Keratinocyte (primary cell): ENCODE measurements at regions not wholly inside any gene's neighbourhood (a gene's known extent, or its start where the extent isn't known, plus 50 kb on each side); places are given as distances from the start of the nearest gene placed in this dataset.

Experiments
- DNase-seq: peaks from one replicate; pipeline ENCODE4 v3.0.0-alpha.2; 2011; ENCODE audit warnings: low read depth, missing footprints, low spot score
- FAIRE-seq: peaks from 2 replicates; lab custom pipeline; 2011; peaks lifted over from hg19 to GRCh38; lab: Jason Lieb, UNC
- H2AFZ ChIP-seq: 2 replicates; pipeline ENCODE4 v1.6.0; 2012; ENCODE audit warnings: low read length, control low read depth, inconsistent platforms; ENCODE audit not compliant: control insufficient read depth
- H3K27ac ChIP-seq: 2 replicates; pipeline ENCODE4 v1.5.1; 2011; ENCODE audit warnings: low read length; ENCODE audit not compliant: control insufficient read depth, insufficient read depth
- H3K27me3 ChIP-seq: 3 replicates; pipeline ENCODE4 v1.6.0; 2011; ENCODE audit warnings: low read length; ENCODE audit not compliant: control insufficient read depth, insufficient read depth; ENCODE audit errors: extremely low read depth
- H3K36me3 ChIP-seq, 2 experiments: 2 replicates in 1 of 2; 3 replicates in 1 of 2; pipeline ENCODE4 v1.5.1; 2011; ENCODE audit warnings: low read length in 2 of 2, mild to moderate bottlenecking in 1 of 2; ENCODE audit not compliant: control insufficient read depth in 2 of 2, insufficient read depth in 2 of 2; ENCODE audit errors: extremely low read depth in 1 of 2
- H3K4me1 ChIP-seq: 3 replicates; pipeline ENCODE4 v1.5.1; 2011; ENCODE audit warnings: low read length; ENCODE audit not compliant: control insufficient read depth, insufficient read depth; ENCODE audit errors: extremely low read depth
- H3K4me2 ChIP-seq: 3 replicates; pipeline ENCODE4 v1.6.0; 2011; ENCODE audit warnings: low read depth, low read length; ENCODE audit not compliant: control insufficient read depth, insufficient read depth; ENCODE audit errors: extremely low read depth
- H3K4me3 ChIP-seq, 3 experiments: fragments of 200-600 bp in 1 of 3; sonication (generic) in 1 of 3; 2 replicates in 2 of 3; 3 replicates in 1 of 3; pipeline ENCODE4 v1.5.1; 2011 to 2016; ENCODE audit warnings: low read length in 3 of 3, mild to moderate bottlenecking in 3 of 3, control low read depth in 2 of 3, inconsistent platforms in 1 of 3, low read depth in 1 of 3, mixed read lengths in 1 of 3, mixed run types in 1 of 3, moderate library complexity in 1 of 3; ENCODE audit not compliant: control insufficient read depth in 2 of 3, insufficient read depth in 2 of 3; ENCODE audit errors: extremely low read depth in 1 of 3
- H3K79me2 ChIP-seq: 2 replicates; pipeline ENCODE4 v1.6.0; 2012; ENCODE audit warnings: low read length; ENCODE audit not compliant: control insufficient read depth, insufficient read depth
- H3K9ac ChIP-seq: 3 replicates; pipeline ENCODE4 v1.6.0; 2011; ENCODE audit warnings: low read length; ENCODE audit not compliant: control insufficient read depth, insufficient read depth; ENCODE audit errors: extremely low read depth
- H3K9me1 ChIP-seq: 3 replicates; pipeline ENCODE4 v1.6.0; 2011; ENCODE audit warnings: low read length; ENCODE audit not compliant: control insufficient read depth, insufficient read depth; ENCODE audit errors: extremely low read depth
- H3K9me3 ChIP-seq: 2 replicates; pipeline ENCODE4 v1.5.1; 2012; ENCODE audit warnings: low read depth, low read length; ENCODE audit not compliant: control insufficient read depth
- H4K20me1 ChIP-seq: 3 replicates; pipeline ENCODE4 v1.6.0; 2011; ENCODE audit warnings: low read length; ENCODE audit not compliant: control insufficient read depth, insufficient read depth; ENCODE audit errors: extremely low read depth
- CTCF ChIP-seq, 3 experiments: IDR thresholded peaks in 1 of 3; conservative IDR thresholded peaks in 1 of 3; optimal IDR thresholded peaks in 1 of 3; 2 replicates in 2 of 3; 3 replicates in 1 of 3; pipeline versions ENCODE3 to v1.5.1; 2011; ENCODE audit warnings: low read length in 3 of 3, mild to moderate bottlenecking in 3 of 3, moderate library complexity in 2 of 3, control low read depth in 1 of 3, inconsistent platforms in 1 of 3; ENCODE audit not compliant: insufficient read depth in 2 of 3; ENCODE audit errors: extremely low read depth in 1 of 3
- EZH2 ChIP-seq: IDR thresholded peaks from one replicate; pipeline ENCODE4 v1.6.1; 2012; ENCODE audit warnings: inconsistent platforms, mild to moderate bottlenecking, low read length, moderate library complexity
- dilution Hi-C: fragments of 300-500 bp; cut with MboI; formaldehyde crosslinking; loops from one replicate; pipeline ENCODE4 v1.7.0; 2020; ENCODE audit warnings: low sequenced_read_pairs; ENCODE audit not compliant: extremely low pct_ligation_motif_present

GRCh38 chr9:100639854-100640253, 62.0 kb downstream of the CAVIN4 start:
- no peak overlapping the region for H3K9ac ChIP-seq
- no peaks in the 10 kb centered on the region for H3K9me3 ChIP-seq
- no peak overlapping the region for H2AFZ ChIP-seq
- no peak overlapping the region for H3K27ac ChIP-seq
- no peaks in the 10 kb centered on the region for H3K4me1 ChIP-seq
- no peaks in the 10 kb centered on the region for H3K79me2 ChIP-seq
- H3K27me3 ChIP-seq, result no peaks in the 10 kb centered on the region
- no peaks in the 10 kb centered on the region for H3K9me1 ChIP-seq
- dilution Hi-C loops, result no loop called here
- FAIRE-seq, result no peak
- no peak overlapping the region for H3K4me3 ChIP-seq
- DNase-seq, result no peak
- no peak for TF ChIP-seq EZH2
- no peak for TF ChIP-seq CTCF (optimal IDR thresholded peaks at IDR 0.05 in 1 of 3, IDR thresholded peaks at IDR 0.05 in 1 of 3, conservative IDR thresholded peaks at IDR 0.05 in 1 of 3; ENCODE audit: extremely low read depth in 1 of 3, insufficient read depth in 2 of 3, low read length in 3 of 3)
- H4K20me1 ChIP-seq, result no peaks in the 10 kb centered on the region
- no peaks in the 10 kb centered on the region for H3K36me3 ChIP-seq
- H3K4me2 ChIP-seq, result no peak overlapping the region

- H3K9me1 ChIP-seq, result no peaks in the 10 kb centered on the region
- no peak for FAIRE-seq
Measured at GRCh38 chr9:100640447-100641050, 62.7 kb downstream of the CAVIN4 start.

More at GRCh38 chr9:100640447-100641050, 62.7 kb downstream of the CAVIN4 start:
- DNase-seq, result no peak
- Histone ChIP-seq H3K4me3 (no peak overlapping the region), H2AFZ (no peak overlapping the region), H3K36me3 (no peaks in the 10 kb centered on the region), H4K20me1 (no peaks in the 10 kb centered on the region), H3K4me2 (no peak overlapping the region), H3K27me3 (no peaks in the 10 kb centered on the region), H3K9ac (no peak overlapping the region), H3K9me3 (no peaks in the 10 kb centered on the region), H3K4me1 (no peaks in the 10 kb centered on the region), H3K27ac (no peak overlapping the region), H3K79me2 (no peaks in the 10 kb centered on the region)
- dilution Hi-C loops, result no loop called here
- TF ChIP-seq CTCF (optimal IDR thresholded peaks at IDR 0.05 in 1 of 3, IDR thresholded peaks at IDR 0.05 in 1 of 3, conservative IDR thresholded peaks at IDR 0.05 in 1 of 3; ENCODE audit: extremely low read depth in 1 of 3, insufficient read depth in 2 of 3, low read length in 3 of 3) (no peak), EZH2 (no peak)
